Upper lobe of right lung (tissue), 1 donor: ENCODE measurements at regions not wholly inside any gene's neighbourhood (a gene's known extent, or its start where the extent isn't known, plus 50 kb on each side); places are given as distances from the start of the nearest gene placed in this dataset.

Experiments
- ATAC-seq: fragments of 200-7000 bp; cut with Tn5 transposase; one replicate; pipeline ENCODE4 v1.9.1; 2020; ENCODE audit warnings: mild to moderate bottlenecking, moderate library complexity
- DNase-seq: peaks from one replicate; pipeline ENCODE4 v3.0.0-alpha.2; 2020
- H3K27ac ChIP-seq: fragments of 200-600 bp; one replicate; pipeline ENCODE4 v1.8.0; 2022
- H3K27me3 ChIP-seq: fragments of 200-600 bp; one replicate; pipeline ENCODE4 v1.8.0; 2022; ENCODE audit warnings: mild to moderate bottlenecking
- H3K36me3 ChIP-seq: fragments of 200-600 bp; one replicate; pipeline ENCODE4 v1.8.0; 2022
- H3K4me1 ChIP-seq: fragments of 200-600 bp; one replicate; pipeline ENCODE4 v1.8.0; 2022
- H3K4me3 ChIP-seq: fragments of 200-600 bp; one replicate; pipeline ENCODE4 v1.8.0; 2022; ENCODE audit warnings: mild to moderate bottlenecking
- H3K9me3 ChIP-seq: fragments of 200-600 bp; one replicate; pipeline ENCODE4 v1.8.0; 2022
- intact Hi-C: fragments of 100-400 bp; cut with DNase I; formaldehyde crosslinking; loops from one replicate; pipeline ENCODE4 v1.11.0; 2022
- TF ChIP-seq, protein P1 (sequence below): fragments of 200-600 bp; IDR thresholded peaks from one replicate; pipeline ENCODE4 v1.8.0; 2022; ENCODE audit warnings: antibody characterized with exemption
- donor health status: DM: no; HTN: yes; CAD: no; lungs with severe emphysema.

DNA sequence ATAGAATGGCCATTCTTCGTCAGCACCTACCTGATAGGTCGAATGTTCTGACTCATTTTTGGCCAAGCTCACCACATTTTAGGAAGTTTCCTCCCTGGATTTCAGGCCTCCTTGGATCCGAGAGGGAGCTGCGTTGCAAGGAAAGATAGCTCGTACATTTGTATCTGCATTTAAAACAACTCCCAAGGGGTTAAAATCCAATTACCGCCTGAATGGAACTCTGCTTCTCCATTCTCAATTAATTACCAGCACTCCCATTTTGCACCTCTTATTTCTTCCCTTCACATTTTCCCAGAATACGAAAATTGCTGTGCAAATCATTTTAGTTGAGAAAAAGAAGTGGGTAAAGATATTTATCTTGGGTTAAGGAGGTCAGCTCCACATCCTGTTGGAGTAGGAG, 610.7 kb downstream of the NPHP4 start:
- TF ChIP-seq, protein P1, sequence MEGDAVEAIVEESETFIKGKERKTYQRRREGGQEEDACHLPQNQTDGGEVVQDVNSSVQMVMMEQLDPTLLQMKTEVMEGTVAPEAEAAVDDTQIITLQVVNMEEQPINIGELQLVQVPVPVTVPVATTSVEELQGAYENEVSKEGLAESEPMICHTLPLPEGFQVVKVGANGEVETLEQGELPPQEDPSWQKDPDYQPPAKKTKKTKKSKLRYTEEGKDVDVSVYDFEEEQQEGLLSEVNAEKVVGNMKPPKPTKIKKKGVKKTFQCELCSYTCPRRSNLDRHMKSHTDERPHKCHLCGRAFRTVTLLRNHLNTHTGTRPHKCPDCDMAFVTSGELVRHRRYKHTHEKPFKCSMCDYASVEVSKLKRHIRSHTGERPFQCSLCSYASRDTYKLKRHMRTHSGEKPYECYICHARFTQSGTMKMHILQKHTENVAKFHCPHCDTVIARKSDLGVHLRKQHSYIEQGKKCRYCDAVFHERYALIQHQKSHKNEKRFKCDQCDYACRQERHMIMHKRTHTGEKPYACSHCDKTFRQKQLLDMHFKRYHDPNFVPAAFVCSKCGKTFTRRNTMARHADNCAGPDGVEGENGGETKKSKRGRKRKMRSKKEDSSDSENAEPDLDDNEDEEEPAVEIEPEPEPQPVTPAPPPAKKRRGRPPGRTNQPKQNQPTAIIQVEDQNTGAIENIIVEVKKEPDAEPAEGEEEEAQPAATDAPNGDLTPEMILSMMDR, result no peak
- no peak overlapping the region for H3K27ac ChIP-seq

DNA sequence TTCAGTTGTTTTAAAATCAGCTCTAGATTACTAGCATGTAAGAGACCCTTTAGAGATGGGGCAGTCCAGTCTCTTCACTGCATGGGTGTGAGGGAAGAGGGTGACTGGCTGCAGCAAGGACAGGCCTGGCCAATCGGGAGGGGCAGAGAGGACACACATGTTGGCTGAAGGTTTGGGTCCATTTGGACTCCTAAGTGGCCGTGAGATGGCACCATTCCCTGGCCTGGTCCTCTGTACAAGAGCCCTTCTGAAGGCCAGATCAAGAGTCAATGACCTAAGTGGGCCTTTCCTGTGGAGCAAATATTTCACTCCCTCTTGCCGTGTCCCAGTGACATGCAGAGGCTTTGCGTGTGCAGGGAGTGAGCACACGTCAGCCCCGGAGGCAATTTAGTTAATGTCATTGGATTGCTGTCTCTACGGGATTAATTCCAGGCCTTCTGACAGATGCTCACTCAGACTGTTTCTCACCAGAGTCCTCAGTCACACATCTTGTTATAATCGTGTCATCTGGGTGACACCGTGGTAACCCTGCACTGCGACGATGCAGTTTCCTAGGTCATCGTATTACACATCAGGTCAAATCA, 613.0 kb downstream of the NPHP4 start:
- no peaks in the 10 kb centered on the region for H3K4me1 ChIP-seq
- H3K36me3 ChIP-seq, result no peaks in the 10 kb centered on the region
- H3K9me3 ChIP-seq, result no peaks in the 10 kb centered on the region
- peaks cover 9% of the 10 kb centered on the region for H3K27me3 ChIP-seq
- H3K27ac ChIP-seq, result no peak overlapping the region
- intact Hi-C loops, result no loop called here
- H3K4me3 ChIP-seq, result no peak overlapping the region
- ATAC-seq (no peak), DNase-seq (no peak)
- TF ChIP-seq, protein P1, result no peak

More for the DNA sequence above, 610.7 kb downstream of the NPHP4 start:
- H3K4me1 ChIP-seq, result no peaks in the 10 kb centered on the region
- H3K36me3 ChIP-seq, result no peaks in the 10 kb centered on the region
- intact Hi-C loops, result no loop called here
- ATAC-seq, result no peak
- no peak for DNase-seq
- peaks cover 15% of the 10 kb centered on the region for H3K27me3 ChIP-seq
- no peaks in the 10 kb centered on the region for H3K9me3 ChIP-seq
- H3K4me3 ChIP-seq, result no peak overlapping the region

DNA sequence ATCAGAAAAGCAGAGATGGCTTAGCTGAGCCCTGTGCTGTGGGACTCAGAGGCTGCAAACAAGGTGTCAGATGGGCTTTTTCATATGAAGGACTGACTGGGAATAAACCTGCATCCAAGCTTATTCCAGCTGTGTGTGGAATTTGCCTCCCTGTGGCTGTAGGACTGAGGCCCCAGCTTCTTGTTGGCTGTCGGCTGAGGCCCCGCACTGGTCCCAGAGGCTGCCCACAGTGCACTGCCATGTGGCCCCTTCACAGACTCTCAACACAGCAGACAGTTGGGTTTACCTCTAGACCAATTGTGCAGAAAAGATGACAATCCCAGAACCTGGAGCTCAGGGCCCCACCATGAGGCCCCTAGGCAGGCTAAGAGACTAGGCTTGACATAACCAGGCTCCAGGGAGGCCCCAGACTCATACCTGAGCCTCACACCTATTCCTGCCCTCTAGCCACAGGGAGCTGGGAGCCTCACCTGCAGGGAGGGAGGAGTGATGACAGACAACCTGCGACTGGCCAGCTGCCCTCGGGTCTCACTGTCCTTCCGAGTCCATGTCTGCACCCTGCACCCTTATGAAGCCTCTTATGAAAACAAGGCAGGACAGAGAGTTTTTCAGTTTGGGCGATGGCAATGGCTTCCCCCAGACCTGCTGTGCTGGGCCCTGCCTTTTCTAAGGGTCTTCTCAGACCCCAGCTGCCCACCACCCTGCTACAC, 615.5 kb downstream of the NPHP4 start:
- DNase-seq (no peak), ATAC-seq (no peak)
- Histone ChIP-seq H3K27ac (no peak overlapping the region), H3K27me3 (peaks cover 9% of the 10 kb centered on the region), H3K9me3 (peaks cover 8% of the 10 kb centered on the region), H3K36me3 (no peaks in the 10 kb centered on the region), H3K4me3 (no peak overlapping the region), H3K4me1 (no peaks in the 10 kb centered on the region)
- intact Hi-C loops, result no loop called here
- TF ChIP-seq, protein P1, result no peak

DNA sequence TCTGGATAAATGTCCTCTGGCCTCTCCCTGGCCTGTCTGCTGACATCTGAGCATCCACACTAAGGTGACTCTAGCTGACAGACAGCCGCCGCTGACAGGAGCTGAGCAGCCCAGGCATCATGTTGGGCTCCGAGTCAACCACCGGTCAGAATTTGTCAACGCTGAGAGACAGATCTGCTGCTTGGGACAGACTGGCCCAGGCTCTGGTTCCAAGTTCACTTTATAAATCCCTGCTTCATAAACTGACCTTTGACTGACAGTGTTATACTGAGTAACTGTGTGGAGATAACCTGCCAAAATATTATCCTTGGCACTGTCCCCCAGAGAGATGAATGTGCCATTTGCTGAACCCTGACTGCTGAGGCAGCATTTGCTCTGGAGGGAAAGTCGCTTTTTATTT, 616.7 kb downstream of the NPHP4 start:
- no peaks in the 10 kb centered on the region for H3K36me3 ChIP-seq
- peaks cover 9% of the 10 kb centered on the region for H3K27me3 ChIP-seq
- H3K4me3 ChIP-seq, result no peak overlapping the region
- no peaks in the 10 kb centered on the region for H3K4me1 ChIP-seq
- DNase-seq, result no peak
- intact Hi-C loops, result no loop called here
- TF ChIP-seq, protein P1, result no peak
- H3K9me3 ChIP-seq, result peaks cover 8% of the 10 kb centered on the region
- H3K27ac ChIP-seq, result no peak overlapping the region
- peak; percentile 22 for ATAC-seq

DNA sequence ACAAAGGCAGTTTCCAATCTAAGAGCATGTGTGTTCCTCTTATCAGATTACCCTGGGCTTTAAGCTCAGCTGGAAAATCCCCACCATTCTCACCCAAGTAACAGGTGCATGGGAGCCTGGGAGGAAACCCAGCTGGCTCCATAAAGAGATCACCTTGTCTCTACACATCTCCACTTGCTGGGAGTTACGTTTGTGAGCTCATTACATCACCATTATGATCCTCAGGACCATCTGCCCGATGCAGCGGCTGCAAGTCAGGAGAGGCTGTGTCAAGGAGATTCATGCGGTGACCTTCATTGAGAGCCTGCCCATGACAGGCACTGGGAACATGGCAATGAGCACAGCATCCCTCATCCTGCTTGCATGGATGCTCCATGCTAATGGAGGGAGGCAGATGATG, 618.0 kb downstream of the NPHP4 start:
- ATAC-seq, result no peak
- TF ChIP-seq, protein P1, result no peak
- Histone ChIP-seq H3K9me3 (peaks cover 8% of the 10 kb centered on the region), H3K36me3 (no peaks in the 10 kb centered on the region), H3K4me3 (no peak overlapping the region), H3K27me3 (no peaks in the 10 kb centered on the region), H3K4me1 (no peaks in the 10 kb centered on the region), H3K27ac (no peak overlapping the region)
- intact Hi-C loops, result no loop called here
- DNase-seq, result no peak
